MM.1S (cell line): ENCODE measurements at regions not wholly inside any gene's neighbourhood (a gene's known extent, or its start where the extent isn't known, plus 50 kb on each side); places are given as distances from the start of the nearest gene placed in this dataset.

Experiments
- DNase-seq: peaks from one replicate; pipeline ENCODE4 v3.0.0-alpha.2; 2015
- H2AFZ ChIP-seq: fragments of 300-600 bp; sonication (generic); 2 replicates; pipeline ENCODE4 v1.6.0; 2016; ENCODE audit warnings: antibody characterized with exemption, low read length
- H3F3A ChIP-seq: fragments of 300-600 bp; sonication (generic); 2 replicates; pipeline ENCODE4 v1.6.1; 2016; ENCODE audit warnings: mild to moderate bottlenecking, antibody characterized with exemption, low read length, moderate library complexity, mixed read lengths; ENCODE audit not compliant: insufficient read depth
- H3K27ac ChIP-seq: fragments of 300-600 bp; sonication (generic); 2 replicates; pipeline ENCODE4 v1.5.1; 2016; ENCODE audit warnings: mild to moderate bottlenecking, low read length
- H3K27me3 ChIP-seq: fragments of 300-600 bp; sonication (generic); replicated peaks from 2 replicates; pipeline ENCODE4 v1.6.0; 2016; ENCODE audit warnings: low read length; ENCODE audit not compliant: insufficient read depth
- H3K36me3 ChIP-seq: fragments of 300-600 bp; sonication (generic); replicated peaks from 2 replicates; pipeline ENCODE4 v1.6.1; 2016; ENCODE audit warnings: mild to moderate bottlenecking, low read length, mixed read lengths; ENCODE audit not compliant: insufficient read depth
- H3K4me1 ChIP-seq: fragments of 300-600 bp; sonication (generic); 2 replicates; pipeline ENCODE4 v1.6.1; 2016; ENCODE audit warnings: low read length, mixed read lengths
- H3K4me2 ChIP-seq: fragments of 300-600 bp; sonication (generic); 2 replicates; pipeline ENCODE4 v1.6.0; 2016; ENCODE audit warnings: low read depth, low read length
- H3K4me3 ChIP-seq: fragments of 300-600 bp; sonication (generic); 2 replicates; pipeline ENCODE4 v1.5.1; 2016; ENCODE audit warnings: low read length, mixed read lengths
- H3K79me2 ChIP-seq: fragments of 300-600 bp; sonication (generic); 2 replicates; pipeline ENCODE4 v1.6.1; 2016; ENCODE audit warnings: mixed run types, low read length, mixed read lengths
- H3K9ac ChIP-seq: fragments of 300-600 bp; sonication (generic); 2 replicates; pipeline ENCODE4 v1.6.1; 2016; ENCODE audit warnings: low read length, mixed read lengths
- H3K9me2 ChIP-seq: fragments of 300-600 bp; sonication (generic); replicated peaks from 2 replicates; pipeline ENCODE4 v1.6.1; 2016; ENCODE audit warnings: mild to moderate bottlenecking, low read length, mixed read lengths; ENCODE audit not compliant: insufficient read depth
- H3K9me3 ChIP-seq: fragments of 300-600 bp; sonication (generic); replicated peaks from 2 replicates; pipeline ENCODE4 v1.6.1; 2016; ENCODE audit warnings: mild to moderate bottlenecking, low read length, mixed read lengths; ENCODE audit not compliant: insufficient read depth
- H4K20me1 ChIP-seq: fragments of 300-600 bp; sonication (generic); 2 replicates; pipeline ENCODE4 v1.6.1; 2016; ENCODE audit warnings: mild to moderate bottlenecking, low read length, moderate library complexity, mixed read lengths; ENCODE audit not compliant: insufficient read depth
- CTCF ChIP-seq: fragments of 300-600 bp; sonication (generic); IDR thresholded peaks from 2 replicates; pipeline ENCODE4 v1.5.1; 2016; ENCODE audit warnings: antibody characterized with exemption, low read length, mixed read lengths
- EZH2 ChIP-seq: fragments of 300-600 bp; sonication (generic); optimal IDR thresholded peaks from 2 replicates; pipeline ENCODE3; 2017; ENCODE audit warnings: low read depth, mild to moderate bottlenecking, antibody characterized with exemption, low read length, mixed read lengths
- EZH2phosphoT487 ChIP-seq: fragments of 300-600 bp; sonication (generic); IDR thresholded peaks from 2 replicates; pipeline ENCODE4 v1.6.1; 2018; ENCODE audit warnings: antibody characterized with exemption, low read length

DNA sequence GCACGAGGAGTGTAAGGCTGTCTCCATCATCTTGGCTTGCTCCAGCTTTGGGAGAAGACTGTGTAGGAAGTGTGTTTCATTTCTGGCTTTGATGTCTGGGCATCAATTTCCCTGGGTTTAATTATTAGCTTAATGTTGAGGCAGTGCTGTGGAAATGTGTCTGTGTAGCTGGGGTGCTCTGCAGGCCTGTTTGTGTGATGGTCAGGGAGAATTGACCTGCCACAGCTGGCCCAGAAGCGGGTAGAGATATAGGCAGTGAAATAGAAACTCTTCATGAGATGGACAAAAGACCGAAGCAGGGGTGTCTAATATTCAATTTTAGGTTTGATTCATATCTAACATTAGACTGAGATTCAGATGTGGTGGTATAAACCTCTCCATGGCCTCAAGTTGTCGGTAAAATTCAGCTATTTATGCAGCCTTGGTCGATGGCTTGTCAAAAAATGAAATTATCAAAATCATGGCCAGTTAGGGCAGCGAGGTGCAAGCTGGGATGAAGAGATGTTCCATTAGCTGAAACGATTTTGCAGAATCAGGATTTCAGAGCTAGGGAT, 95.3 kb upstream of the SNX9 start:
- Histone ChIP-seq H3K4me1 (no peaks in the 10 kb centered on the region), H4K20me1 (no peaks in the 10 kb centered on the region), H3K36me3 (no peaks in the 10 kb centered on the region), H3K4me3 (no peak overlapping the region), H2AFZ (no peak overlapping the region), H3K9me2 (no peaks in the 10 kb centered on the region), H3K9me3 (no peaks in the 10 kb centered on the region), H3K9ac (no peak overlapping the region), H3K27me3 (no peaks in the 10 kb centered on the region), H3F3A (no peaks in the 10 kb centered on the region), H3K27ac (no peak overlapping the region), H3K79me2 (no peaks in the 10 kb centered on the region), H3K4me2 (no peak overlapping the region)
- DNase-seq: no peak
- TF ChIP-seq EZH2phosphoT487 (no peak), CTCF (no peak), EZH2 (no peak)

GRCh38 chr6:157728183-157728881, 94.7 kb upstream of the SNX9 start:
- Histone ChIP-seq H3K79me2 (no peaks in the 10 kb centered on the region), H2AFZ (no peak overlapping the region), H3K4me1 (no peaks in the 10 kb centered on the region), H3K9ac (no peak overlapping the region), H3F3A (no peaks in the 10 kb centered on the region), H3K4me3 (no peak overlapping the region), H3K9me2 (no peaks in the 10 kb centered on the region), H4K20me1 (no peaks in the 10 kb centered on the region), H3K9me3 (no peaks in the 10 kb centered on the region), H3K27ac (no peak overlapping the region), H3K36me3 (no peaks in the 10 kb centered on the region), H3K4me2 (no peak overlapping the region), H3K27me3 (no peaks in the 10 kb centered on the region)
- DNase-seq: no peak
- no peak for TF ChIP-seq EZH2

- TF ChIP-seq EZH2: no peak
- TF ChIP-seq EZH2phosphoT487: no peak
- no peak for TF ChIP-seq CTCF
- Histone ChIP-seq H3K27me3 (no peaks in the 10 kb centered on the region), H3K4me1 (no peaks in the 10 kb centered on the region), H3K9ac (no peak overlapping the region), H3K79me2 (no peaks in the 10 kb centered on the region), H3K4me3 (no peak overlapping the region), H3K9me3 (no peaks in the 10 kb centered on the region), H3K36me3 (no peaks in the 10 kb centered on the region), H4K20me1 (no peaks in the 10 kb centered on the region), H3K27ac (no peak overlapping the region), H3K9me2 (no peaks in the 10 kb centered on the region), H3F3A (no peaks in the 10 kb centered on the region), H3K4me2 (no peak overlapping the region), H2AFZ (no peak overlapping the region)
- no peak for DNase-seq
Observed at GRCh38 chr6:157731221-157731620, 91.8 kb upstream of the SNX9 start.

DNA sequence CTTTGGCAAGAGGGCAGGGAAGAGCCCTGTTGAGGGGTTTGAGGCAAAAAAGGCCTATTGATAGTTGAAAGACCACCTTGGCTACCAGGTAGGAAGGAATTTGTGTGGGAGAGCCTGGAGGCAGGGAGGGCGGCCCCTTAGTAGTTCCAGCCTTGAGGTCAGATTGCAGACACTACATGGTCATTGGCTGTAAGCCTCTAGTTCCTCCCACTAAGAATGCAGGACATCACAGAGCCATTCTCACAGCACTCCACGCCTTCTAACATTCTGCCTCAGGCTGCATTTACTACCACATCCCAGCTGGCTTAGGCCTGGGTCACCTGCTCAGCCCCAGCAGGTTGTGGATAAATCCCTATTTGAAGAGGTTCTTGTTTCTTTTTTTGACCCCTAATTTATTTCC, 91.0 kb upstream of the SNX9 start:
- Histone ChIP-seq H3K9me2 (no peaks in the 10 kb centered on the region), H3F3A (no peaks in the 10 kb centered on the region), H3K4me3 (no peak overlapping the region), H3K4me2 (no peak overlapping the region), H2AFZ (no peak overlapping the region), H3K79me2 (no peaks in the 10 kb centered on the region), H3K27me3 (no peaks in the 10 kb centered on the region), H3K36me3 (no peaks in the 10 kb centered on the region), H3K27ac (no peak overlapping the region), H4K20me1 (no peaks in the 10 kb centered on the region), H3K9ac (no peak overlapping the region), H3K9me3 (no peaks in the 10 kb centered on the region), H3K4me1 (no peaks in the 10 kb centered on the region)
- no peak for DNase-seq
- TF ChIP-seq CTCF (no peak), EZH2 (no peak)
